GM19043 (cell line): ENCODE measurements at regions not wholly inside any gene's neighbourhood (a gene's known extent, or its start where the extent isn't known, plus 50 kb on each side); places are given as distances from the start of the nearest gene placed in this dataset.
"Not testable (repeated sequence)": the region's sequence is repeated elsewhere in the genome, so short reads cannot be mapped to it uniquely, and the experiment has no call there.

Experiments used
- ATAC-seq: cut with Tn5 transposase; IDR thresholded peaks from one replicate; pipeline ENCODE4 v1.9.1; 2021; ENCODE audit warnings: low read depth; ENCODE audit not compliant: unreplicated experiment

DNA sequence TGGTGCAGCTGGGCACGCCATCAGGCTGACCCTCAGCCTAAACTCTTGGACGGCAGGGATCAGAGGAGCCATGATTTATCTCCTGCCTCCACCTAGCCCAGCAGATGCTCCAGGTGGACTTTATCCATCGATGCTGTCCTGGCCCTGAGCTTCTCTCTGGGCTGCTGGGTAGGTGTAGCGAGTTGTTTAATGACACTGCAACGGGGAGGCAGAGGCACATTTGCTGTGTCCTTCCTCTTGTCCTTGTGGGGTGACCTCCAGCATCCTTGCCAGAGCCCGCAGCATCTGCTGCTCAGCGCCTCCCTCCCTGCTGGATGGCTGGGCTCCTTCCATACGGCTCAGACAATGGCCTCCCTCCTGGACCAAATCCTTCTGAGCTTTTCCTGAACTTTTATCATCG is 103.1 kb upstream of the IRX4 start:
- no peak for ATAC-seq

GRCh38 chr5:1983919-1984695 is 101.4 kb upstream of the IRX4 start:
- ATAC-seq, result no peak

- ATAC-seq, result no peak
Observed at GRCh38 chr5:1983401-1983800, 100.7 kb upstream of the IRX4 start.

GRCh38 chr5:1982561-1982960 is 99.8 kb upstream of the IRX4 start:
- ATAC-seq, result not testable (repeated sequence)

DNA sequence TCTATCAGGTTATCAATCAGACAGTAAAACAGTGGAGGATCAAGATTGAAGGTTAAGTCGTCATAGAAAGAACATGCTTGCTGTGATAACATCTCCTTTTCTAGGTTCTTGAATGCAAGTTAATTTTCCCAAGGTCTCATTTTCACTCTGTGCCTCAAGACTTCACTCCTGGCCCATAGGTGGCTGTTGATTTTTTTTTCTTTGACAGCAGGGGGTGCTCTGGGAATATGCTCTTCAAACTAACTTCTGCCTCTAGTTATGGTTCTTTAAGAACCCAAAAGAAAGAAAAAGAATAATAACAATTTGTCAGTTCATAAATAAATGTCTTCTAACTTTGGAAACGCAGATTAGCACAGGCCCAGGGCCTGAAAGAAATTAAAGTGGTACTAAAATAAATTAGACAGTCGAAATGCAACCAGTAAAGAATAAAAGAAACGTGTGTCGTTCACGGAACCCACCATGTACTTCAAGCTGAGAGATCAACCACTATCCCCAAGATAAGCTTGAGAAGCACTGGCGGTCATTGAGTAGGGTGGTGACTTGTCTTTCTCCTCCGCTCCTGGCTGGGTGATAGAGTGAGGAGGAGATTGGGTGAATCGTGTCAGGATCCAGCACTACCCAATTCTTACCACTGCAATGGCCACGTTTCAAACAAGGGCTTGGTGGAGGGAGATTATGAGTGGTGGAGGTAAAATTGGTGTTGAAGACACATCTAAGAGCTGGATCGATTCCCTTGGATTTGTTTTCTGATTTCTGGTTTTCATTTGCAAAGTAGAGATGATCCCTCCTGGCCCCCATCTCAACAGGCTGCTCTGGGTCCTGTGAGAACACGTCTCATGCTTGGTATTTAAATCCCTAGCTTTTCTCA is 93.4 kb upstream of the IRX4 start:
- no peak for ATAC-seq

DNA sequence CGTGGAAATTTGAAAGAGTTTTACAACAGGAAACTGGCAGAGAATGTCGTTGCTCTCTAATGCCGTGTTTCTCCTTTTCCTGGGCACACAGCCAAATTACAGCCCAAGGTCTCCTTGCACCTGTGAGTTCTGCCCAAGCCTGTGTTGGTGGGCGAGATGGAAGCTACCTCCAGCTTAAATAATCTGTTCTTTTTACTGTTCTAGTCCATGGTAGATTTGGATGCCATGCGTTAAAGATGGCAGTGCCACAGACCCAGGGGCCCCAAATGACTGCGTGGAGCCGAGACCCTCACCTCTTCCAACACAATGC is 92.6 kb upstream of the IRX4 start:
- ATAC-seq, result no peak

DNA sequence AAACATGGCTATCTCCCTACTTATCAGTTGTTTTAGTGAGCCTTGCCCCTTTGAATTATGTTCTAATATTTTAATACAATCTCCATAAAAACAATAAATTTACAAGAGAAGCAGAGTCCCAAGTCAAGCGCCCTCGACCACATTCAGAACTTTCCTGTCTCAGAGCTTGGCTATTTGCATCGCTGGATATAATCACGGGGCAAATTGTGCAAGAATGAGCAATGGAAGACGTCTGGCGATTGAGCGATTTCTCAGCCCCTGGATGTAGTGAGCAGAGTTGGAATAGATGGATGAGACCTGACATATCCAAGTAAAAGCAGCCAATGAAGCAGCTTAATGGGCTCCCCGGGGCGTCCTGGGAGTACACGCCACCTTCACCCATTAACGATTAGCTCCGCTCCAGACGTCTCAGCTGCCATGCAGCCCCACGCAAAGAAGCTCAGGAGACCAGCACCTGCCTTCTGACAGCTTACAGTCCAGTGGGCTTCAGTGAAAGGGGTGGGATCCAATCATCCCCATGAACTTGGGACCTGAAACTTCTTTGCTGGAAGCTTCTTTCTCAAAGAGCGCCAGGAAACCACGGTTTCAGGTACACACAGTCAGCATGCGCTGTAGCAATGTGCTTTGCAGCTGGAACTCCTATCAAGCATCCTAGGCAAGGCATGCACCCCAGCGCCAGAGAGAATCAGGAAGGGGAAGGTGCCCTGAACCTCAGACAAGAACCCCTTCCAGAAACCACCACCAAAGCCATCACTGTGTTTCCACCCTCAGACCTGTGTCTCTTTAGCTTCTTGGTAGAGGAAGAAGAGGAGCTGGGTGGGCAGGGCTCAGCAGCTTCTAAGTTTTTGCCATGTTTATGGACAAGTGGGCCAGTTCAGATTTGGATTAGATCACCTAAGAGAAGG is 92.0 kb upstream of the IRX4 start:
- ATAC-seq, result no peak

DNA sequence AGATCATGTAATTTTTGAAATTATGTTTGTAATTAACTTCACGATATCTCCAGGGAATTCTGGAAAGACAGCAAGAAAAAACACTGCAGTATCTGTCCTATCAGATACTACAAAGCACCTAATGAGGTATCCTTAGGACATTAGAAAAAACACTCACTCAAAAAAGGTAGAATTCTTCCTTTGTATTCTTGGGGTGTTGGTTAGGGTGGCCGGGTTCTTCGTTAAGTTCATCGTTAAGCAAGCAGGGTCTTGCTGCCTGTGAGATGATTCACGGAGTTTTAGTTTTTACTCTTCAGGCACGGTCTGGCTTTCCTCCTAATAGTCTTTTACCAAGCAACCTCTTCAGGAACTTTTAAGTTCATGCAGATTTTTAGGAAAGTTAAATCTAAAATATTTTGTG is 91.4 kb upstream of the IRX4 start:
- ATAC-seq, result no peak

GRCh38 chr5:1973391-1974013 is 90.8 kb upstream of the IRX4 start:
- no peak for ATAC-seq

DNA sequence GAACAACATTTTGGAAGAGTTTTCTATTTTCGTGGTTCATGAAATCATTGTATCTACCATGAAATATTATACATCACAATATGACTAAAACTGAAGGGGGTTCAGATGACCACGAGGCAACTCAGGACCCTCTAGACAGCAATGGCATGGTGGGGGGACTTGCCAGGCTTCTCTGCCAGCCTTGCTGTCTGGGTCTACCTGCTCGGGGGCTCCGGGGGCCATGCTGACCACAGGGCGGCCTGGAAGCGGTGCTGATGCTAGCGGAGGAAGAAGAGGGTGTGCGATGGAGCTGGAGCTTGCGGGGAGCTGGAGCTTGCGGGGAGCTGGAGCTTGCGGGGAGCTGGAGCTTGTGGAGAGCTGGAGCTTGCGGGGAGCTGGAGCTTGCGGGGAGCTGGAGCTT is 89.2 kb upstream of the IRX4 start:
- ATAC-seq, result no peak

DNA sequence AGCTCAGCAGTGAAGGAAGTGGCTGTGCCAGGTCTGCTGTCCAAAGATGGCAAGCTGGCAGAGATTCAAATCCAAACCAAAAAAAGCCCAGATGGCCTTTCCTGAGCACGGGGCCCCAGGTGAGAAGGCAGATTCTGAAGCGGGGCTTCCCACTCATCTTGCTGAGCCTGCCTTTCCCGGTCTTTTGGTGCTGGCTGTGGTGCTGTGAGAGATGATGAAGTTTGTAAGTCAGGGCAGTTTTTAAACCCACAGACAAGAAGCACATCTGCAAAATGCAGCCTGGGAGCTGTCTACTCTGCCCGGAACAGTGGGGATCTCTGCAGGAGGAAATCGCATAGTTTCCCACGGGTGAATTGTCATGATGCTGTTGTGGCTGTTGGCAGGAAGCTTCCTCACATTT is 85.0 kb upstream of the IRX4 start:
- no peak for ATAC-seq

GRCh38 chr5:1966461-1966860 is 83.7 kb upstream of the IRX4 start:
- ATAC-seq, result no peak

- no peak for ATAC-seq
Observed at GRCh38 chr5:1965925-1966324, 83.2 kb upstream of the IRX4 start.

DNA sequence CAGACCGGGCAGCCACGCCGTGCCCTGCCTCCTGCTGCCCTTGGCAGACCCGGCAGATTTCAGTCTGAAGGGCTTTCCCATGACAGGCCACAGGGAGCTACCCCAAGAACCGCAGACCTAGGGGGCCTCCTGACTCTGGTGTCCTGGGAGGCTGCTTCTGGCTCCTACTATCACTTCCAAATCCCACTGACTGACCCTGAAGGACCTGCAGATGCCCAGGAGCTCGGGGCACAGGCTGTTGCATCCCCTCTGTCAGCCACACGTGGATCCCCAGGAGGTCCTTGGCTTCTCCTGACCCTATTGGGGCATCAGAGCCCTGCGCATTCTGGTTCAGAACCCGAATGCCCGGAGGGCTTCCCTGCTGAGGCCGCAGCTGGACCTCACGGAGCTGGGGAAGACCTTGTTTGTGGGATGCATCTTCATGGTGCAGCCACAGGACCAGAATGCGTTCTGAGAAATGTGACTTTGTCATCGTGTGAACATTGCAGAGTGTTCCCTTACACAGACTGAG is 81.3 kb upstream of the IRX4 start:
- no peak for ATAC-seq

- ATAC-seq, result no peak
Observed at GRCh38 chr5:1963358-1963757, 80.6 kb upstream of the IRX4 start.

DNA sequence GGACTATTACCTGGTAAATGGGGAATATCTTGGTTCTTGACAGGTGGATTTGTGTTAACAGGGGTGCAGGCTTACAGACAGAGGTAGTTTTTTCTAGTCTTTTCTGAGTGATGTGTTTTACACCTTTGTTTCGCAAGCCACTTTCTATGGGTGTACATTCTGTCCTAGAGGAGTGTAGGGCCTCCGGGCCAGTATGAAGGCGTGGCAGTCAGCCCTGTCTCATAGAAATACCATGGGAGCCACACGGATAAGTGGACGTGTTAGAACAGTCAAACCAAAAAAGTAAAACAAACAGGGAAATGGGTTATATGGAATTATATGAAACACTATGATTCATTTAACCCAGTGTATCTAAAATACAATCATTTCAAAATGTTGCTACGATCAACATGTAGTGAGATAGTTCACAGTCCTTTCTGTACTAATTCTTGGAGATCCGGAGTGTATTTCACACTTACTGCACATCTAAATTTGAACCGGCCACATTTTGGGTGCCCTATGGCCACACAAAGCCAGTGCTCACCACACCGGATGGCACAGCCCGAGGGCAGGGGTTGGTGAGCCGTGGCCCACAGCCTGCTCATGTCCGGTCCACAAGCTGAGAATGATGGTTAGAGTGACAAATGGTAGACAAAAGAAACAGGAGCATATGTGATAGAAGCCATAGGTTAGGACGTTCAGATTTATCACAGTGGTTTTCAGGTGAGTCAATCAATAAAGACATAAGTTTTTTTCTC is 80.1 kb upstream of the IRX4 start:
- ATAC-seq, result no peak

DNA sequence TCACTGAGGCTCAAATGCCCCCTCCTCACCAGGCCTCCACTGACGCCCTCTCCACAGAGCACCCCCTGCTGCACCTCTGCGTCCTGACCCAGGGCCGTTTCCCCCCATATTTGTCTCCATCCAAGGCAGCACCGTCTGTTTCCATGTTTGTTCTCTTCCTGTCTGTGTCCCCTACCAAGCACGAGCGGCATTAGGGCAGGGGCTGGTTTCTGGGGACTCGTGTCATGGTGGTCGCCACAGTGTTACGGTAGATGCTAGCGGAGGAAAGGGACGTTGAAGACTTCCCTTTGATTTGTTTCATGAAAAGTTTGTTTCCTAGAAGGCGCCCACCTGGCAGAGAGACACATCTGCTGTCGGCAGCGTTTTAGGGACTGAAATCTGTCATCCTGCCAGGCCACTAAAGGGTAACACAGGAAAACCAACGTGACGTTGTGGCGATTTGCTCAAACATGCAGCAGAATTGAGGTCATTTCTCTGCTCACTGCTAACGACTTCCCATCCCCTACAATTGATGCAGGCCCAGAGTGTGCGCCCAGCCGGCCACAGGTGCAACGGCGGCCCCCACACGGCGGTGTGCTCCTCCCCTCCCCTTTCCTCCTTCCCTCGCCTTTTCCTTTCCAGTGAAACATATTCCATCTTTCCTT is 79.3 kb upstream of the IRX4 start:
- no peak for ATAC-seq

- no peak for ATAC-seq
Observed at GRCh38 chr5:1961304-1961946, 78.7 kb upstream of the IRX4 start.
